Uterus (tissue), 3 donors: ENCODE measurements at regions not wholly inside any gene's neighbourhood (a gene's known extent, or its start where the extent isn't known, plus 50 kb on each side); places are given as distances from the start of the nearest gene placed in this dataset.

ENCODE experiments used
- DNase-seq, 2 donors: peaks; one replicate each; pipeline ENCODE4 v3.0.0-alpha.2; 2019 to 2020
- H3K27ac ChIP-seq, 2 donors: fragments of 200-600 bp; sonication (generic); 1 replicate in 1 of 2; 2 replicates in 1 of 2; pipeline ENCODE4 v1.5.1; 2016 to 2018
- H3K27me3 ChIP-seq, 2 donors: fragments of 200-600 bp; sonication (generic); one replicate each; pipeline ENCODE4 v1.5.1; 2018 to 2019; ENCODE audit warnings: control low read depth in 1 of 2
- H3K36me3 ChIP-seq, 2 donors: fragments of 200-600 bp; sonication (generic); one replicate each; pipeline ENCODE4 v1.5.1; 2019; ENCODE audit warnings: control low read depth in 1 of 2
- H3K4me1 ChIP-seq, 2 donors: fragments of 200-600 bp; sonication (generic); one replicate each; pipeline ENCODE4 v1.5.1; 2018 to 2019; ENCODE audit warnings: control low read depth in 1 of 2
- H3K4me3 ChIP-seq, 2 donors: fragments of 200-600 bp; sonication (generic); 1 replicate in 1 of 2; 2 replicates in 1 of 2; pipeline ENCODE4 v1.5.1; 2018 to 2019; ENCODE audit warnings: mild to moderate bottlenecking in 1 of 2
- H3K9me3 ChIP-seq, 2 donors: fragments of 200-600 bp; sonication (generic); one replicate each; pipeline ENCODE4 v1.5.1; 2019; ENCODE audit warnings: control low read depth in 1 of 2
- CTCF ChIP-seq, 4 experiments: fragments of 200-600 bp in 2 of 4; fragments of 450-650 bp in 2 of 4; sonication (generic) in 2 of 4; IDR thresholded peaks; one replicate each; pipeline ENCODE4 v1.5.1; 2016 to 2019; ENCODE audit warnings: antibody characterized with exemption in 4 of 4, mild to moderate bottlenecking in 2 of 4, moderate library complexity in 1 of 4
- POLR2A ChIP-seq, 2 donors: fragments of 450-650 bp; IDR thresholded peaks; one replicate each; pipeline ENCODE4 v1.6.1; 2016; ENCODE audit warnings: antibody characterized with exemption in 2 of 2, mild to moderate bottlenecking in 1 of 2, moderate library complexity in 1 of 2
- intact Hi-C: fragments of 100-400 bp; cut with DNase I; formaldehyde crosslinking; loops from one replicate; pipeline ENCODE4 v1.15.1; 2023; ENCODE audit warnings: low total_unique reads
- donor health status: DM: yes; HTN: yes; CAD: no.

- Histone ChIP-seq H3K4me1 (no peaks in the 10 kb centered on the region), H3K9me3 (no peaks in the 10 kb centered on the region), H3K27ac (no peak overlapping the region), H3K27me3 (no peaks in the 10 kb centered on the region), H3K36me3 (no peaks in the 10 kb centered on the region), H3K4me3 (no peak overlapping the region)
- TF ChIP-seq CTCF (IDR thresholded peaks at IDR 0.05) (no peak), POLR2A (IDR thresholded peaks at IDR 0.05) (no peak)
- intact Hi-C loops, result no loop called here
- no peak for DNase-seq
Measured at GRCh38 chr2:100653449-100654035, 90.7 kb downstream of the PDCL3 start.

GRCh38 chr2:100654611-100655010 is 91.8 kb downstream of the PDCL3 start:
- no peak for DNase-seq
- Histone ChIP-seq H3K9me3 (no peaks in the 10 kb centered on the region), H3K4me1 (no peaks in the 10 kb centered on the region), H3K4me3 (no peak overlapping the region), H3K36me3 (no peaks in the 10 kb centered on the region), H3K27me3 (no peaks in the 10 kb centered on the region), H3K27ac (peak overlapping the region; percentile 32 to 47)
- TF ChIP-seq POLR2A (IDR thresholded peaks at IDR 0.05) (no peak), CTCF (IDR thresholded peaks at IDR 0.05) (no peak)
- intact Hi-C loops, result no loop called here

GRCh38 chr2:100655446-100655845 is 92.7 kb downstream of the PDCL3 start:
- intact Hi-C loops, result no loop called here
- peak; percentile 60 to 72 for DNase-seq
- H3K36me3 ChIP-seq, result no peaks in the 10 kb centered on the region
- H3K9me3 ChIP-seq, result no peaks in the 10 kb centered on the region
- TF ChIP-seq POLR2A (IDR thresholded peaks at IDR 0.05) (no peak), CTCF (IDR thresholded peaks at IDR 0.05) (no peak)
- no peaks in the 10 kb centered on the region for H3K4me1 ChIP-seq
- peak overlapping the region; percentile 43 to 47 for H3K27ac ChIP-seq
- H3K27me3 ChIP-seq, result no peaks in the 10 kb centered on the region
- H3K4me3 ChIP-seq, result no peak overlapping the region

- Histone ChIP-seq H3K4me3 (no peak overlapping the region), H3K36me3 (no peaks in the 10 kb centered on the region), H3K27me3 (no peaks in the 10 kb centered on the region), H3K9me3 (no peaks in the 10 kb centered on the region), H3K4me1 (no peaks in the 10 kb centered on the region), H3K27ac (peak overlapping the region in 1 of 2 donors; percentile 47)
- no peak for DNase-seq
- TF ChIP-seq CTCF (IDR thresholded peaks at IDR 0.05) (no peak), POLR2A (IDR thresholded peaks at IDR 0.05) (no peak)
- intact Hi-C loops, result no loop called here
Measured at GRCh38 chr2:100655936-100656534, 93.2 kb downstream of the PDCL3 start.

- DNase-seq, result no peak
- Histone ChIP-seq H3K27ac (no peak overlapping the region), H3K27me3 (no peaks in the 10 kb centered on the region), H3K9me3 (no peaks in the 10 kb centered on the region), H3K4me1 (no peaks in the 10 kb centered on the region), H3K4me3 (no peak overlapping the region), H3K36me3 (no peaks in the 10 kb centered on the region)
- TF ChIP-seq POLR2A (IDR thresholded peaks at IDR 0.05) (no peak), CTCF (IDR thresholded peaks at IDR 0.05) (no peak)
- intact Hi-C loops, result no loop called here
Measured at GRCh38 chr2:100658017-100658416, 95.2 kb downstream of the PDCL3 start.
